ENCODE measurements at regions not wholly inside any gene's neighbourhood (a gene's known extent, or its start where the extent isn't known, plus 50 kb on each side); places are given as distances from the start of the nearest gene placed in this dataset.

- Histone ChIP-seq H3K4me1 (ENCODE audit: insufficient read depth, low read length) (no peaks in the 10 kb centered on the region), H3K18ac (ENCODE audit: insufficient read length, low read depth, low read length) (no peak overlapping the region), H2BK15ac (ENCODE audit: low read depth, low read length) (no peak overlapping the region), H3K9ac (ENCODE audit: extremely low read depth, insufficient read length, low read length) (no peak overlapping the region), H2AK5ac (ENCODE audit: insufficient read length, low read length) (no peak overlapping the region), H3K27ac (ENCODE audit: insufficient read length, low read depth, low read length) (no peak overlapping the region), H3K27me3 (ENCODE audit: insufficient read depth, low read length) (no peaks in the 10 kb centered on the region), H3T11ph (ENCODE audit: low read length) (no peak overlapping the region), H4K5ac (ENCODE audit: insufficient read length, low read depth, low read length) (no peak overlapping the region), H4K8ac (replicated peaks; ENCODE audit: insufficient read length, low read depth, low read length) (no peak overlapping the region), H3K4ac (ENCODE audit: low read depth, low read length) (no peak overlapping the region), H2BK5ac (ENCODE audit: insufficient read length, low read length) (no peak overlapping the region), H4K91ac (ENCODE audit: insufficient read length, low read depth, low read length) (no peak overlapping the region), H3K56ac (ENCODE audit: insufficient read length, low read depth, low read length) (no peak overlapping the region), H3K4me2 (ENCODE audit: insufficient read depth, insufficient read length, low read length) (no peak overlapping the region), H2BK20ac (ENCODE audit: low read depth, low read length, poor library complexity, severe bottlenecking) (no peak overlapping the region), H4K20me1 (ENCODE audit: control insufficient read depth, insufficient read depth, insufficient read length) (no peaks in the 10 kb centered on the region), H3K9me3 (ENCODE audit: control insufficient read depth, low read depth, low read length) (no peaks in the 10 kb centered on the region), H3K79me1 (ENCODE audit: insufficient read depth, low read depth, low read length, poor library complexity, severe bottlenecking) (no peaks in the 10 kb centered on the region), H2BK12ac (ENCODE audit: insufficient read length, low read depth, low read length) (no peak overlapping the region), H3K79me2 (ENCODE audit: insufficient read depth, low read length) (no peaks in the 10 kb centered on the region), H3K14ac (ENCODE audit: insufficient read depth, low read length) (no peak overlapping the region), H2BK120ac (ENCODE audit: low read depth, low read length, poor library complexity, severe bottlenecking) (no peak overlapping the region), H2AFZ (ENCODE audit: low read length) (no peak overlapping the region), H3K23ac (ENCODE audit: insufficient read length, low read depth, low read length) (no peak overlapping the region), H3K23me2 (ENCODE audit: insufficient read length, low read depth, low read length, poor library complexity, severe bottlenecking) (no peaks in the 10 kb centered on the region)
- Mint-ChIP-seq H3K4me3 (no peak overlapping the region), H3K27me3 (ENCODE audit: low read depth) (no peaks in the 10 kb centered on the region), H3K36me3 (ENCODE audit: insufficient read depth in 1 of 3, low read depth in 3 of 3) (no peaks in the 10 kb centered on the region), H3K27ac (no peak overlapping the region), H3K9me3 (no peaks in the 10 kb centered on the region), H3K4me1 (no peaks in the 10 kb centered on the region)
- no peak for DNase-seq
- no peak for TF ChIP-seq CTCF (conservative IDR thresholded peaks at IDR 0.05)
These were observed 1165.6 kb upstream of the SEMA6A start for GRCh38 chr5:117740268-117740667.
